Spleen (tissue), 7 donors: ENCODE measurements at regions not wholly inside any gene's neighbourhood (a gene's known extent, or its start where the extent isn't known, plus 50 kb on each side); places are given as distances from the start of the nearest gene placed in this dataset.

Experiments used
- POLR2A ChIP-seq, 3 donors: fragments of 450-650 bp; IDR thresholded peaks; one replicate each; pipeline ENCODE4 v1.5.1; 2017; ENCODE audit warnings: antibody characterized with exemption in 3 of 3, mild to moderate bottlenecking in 1 of 3
- POLR2AphosphoS5 ChIP-seq, 3 donors: sonication (generic); formaldehyde crosslinking; IDR thresholded peaks; one replicate each; pipeline ENCODE4 v1.5.1; 2017; ENCODE audit warnings: antibody characterized with exemption in 3 of 3
- TF ChIP-seq, protein P1 (sequence below), 11 experiments: fragments of 200-600 bp in 7 of 11; fragments of 450-650 bp in 4 of 11; sonication (generic) in 4 of 11; IDR thresholded peaks in 8 of 11; conservative IDR thresholded peaks in 3 of 11; 1 replicate in 7 of 11; 2 replicates in 4 of 11; pipeline versions ENCODE4 v1.4.0 to v1.8.0; 2016 to 2021; ENCODE audit warnings: antibody characterized with exemption in 11 of 11, inconsistent platforms in 4 of 11, mild to moderate bottlenecking in 1 of 11
- donor health status: DM: no; HTN: no; CAD: no; lungs with moderate emphysema.
- donor health status: DM: no; HTN: no; CAD: no.
- donor health status: DM: no; HTN: no; CAD: no.

DNA sequence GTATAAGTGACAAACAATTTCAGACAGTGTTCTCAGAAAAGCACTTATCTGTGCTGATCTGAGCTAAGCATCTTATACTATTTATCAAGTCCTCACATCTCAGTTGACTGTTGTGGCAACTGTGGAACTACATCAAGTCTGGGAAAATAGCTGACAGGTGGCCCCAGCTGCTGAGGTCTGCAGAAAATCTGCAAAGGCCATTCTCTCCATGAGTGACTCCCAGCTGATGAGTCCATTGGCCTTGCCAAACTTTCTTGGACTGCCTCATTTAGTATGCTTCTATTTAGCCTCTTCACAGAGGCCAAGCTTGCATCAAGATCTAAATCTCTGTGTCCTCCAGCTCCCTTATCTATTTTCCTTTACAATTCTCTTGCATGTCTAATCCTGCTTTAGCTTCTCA is 174.5 kb upstream of the RBM19 start:
- TF ChIP-seq, protein P1, sequence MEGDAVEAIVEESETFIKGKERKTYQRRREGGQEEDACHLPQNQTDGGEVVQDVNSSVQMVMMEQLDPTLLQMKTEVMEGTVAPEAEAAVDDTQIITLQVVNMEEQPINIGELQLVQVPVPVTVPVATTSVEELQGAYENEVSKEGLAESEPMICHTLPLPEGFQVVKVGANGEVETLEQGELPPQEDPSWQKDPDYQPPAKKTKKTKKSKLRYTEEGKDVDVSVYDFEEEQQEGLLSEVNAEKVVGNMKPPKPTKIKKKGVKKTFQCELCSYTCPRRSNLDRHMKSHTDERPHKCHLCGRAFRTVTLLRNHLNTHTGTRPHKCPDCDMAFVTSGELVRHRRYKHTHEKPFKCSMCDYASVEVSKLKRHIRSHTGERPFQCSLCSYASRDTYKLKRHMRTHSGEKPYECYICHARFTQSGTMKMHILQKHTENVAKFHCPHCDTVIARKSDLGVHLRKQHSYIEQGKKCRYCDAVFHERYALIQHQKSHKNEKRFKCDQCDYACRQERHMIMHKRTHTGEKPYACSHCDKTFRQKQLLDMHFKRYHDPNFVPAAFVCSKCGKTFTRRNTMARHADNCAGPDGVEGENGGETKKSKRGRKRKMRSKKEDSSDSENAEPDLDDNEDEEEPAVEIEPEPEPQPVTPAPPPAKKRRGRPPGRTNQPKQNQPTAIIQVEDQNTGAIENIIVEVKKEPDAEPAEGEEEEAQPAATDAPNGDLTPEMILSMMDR (IDR thresholded peaks at IDR 0.05 in 8 of 11, conservative IDR thresholded peaks at IDR 0.05 in 3 of 11): no peak
- TF ChIP-seq POLR2A (IDR thresholded peaks at IDR 0.05): no peak
- TF ChIP-seq POLR2AphosphoS5 (IDR thresholded peaks at IDR 0.05): no peak
